GM21529 (cell line): ENCODE measurements at regions not wholly inside any gene's neighbourhood (a gene's known extent, or its start where the extent isn't known, plus 50 kb on each side); places are given as distances from the start of the nearest gene placed in this dataset.
"Not testable (repeated sequence)": the region's sequence is repeated elsewhere in the genome, so short reads cannot be mapped to it uniquely, and the experiment has no call there.

ENCODE experiments used
- ATAC-seq: cut with Tn5 transposase; IDR thresholded peaks from one replicate; pipeline ENCODE4 v1.9.1; 2021; ENCODE audit not compliant: unreplicated experiment

- no peak for ATAC-seq
Measured at GRCh38 chr15:34700891-34701427, 53.8 kb downstream of the GJD2 start.

GRCh38 chr15:34699968-34700640 lies 54.7 kb downstream of the GJD2 start:
- ATAC-seq = no peak

GRCh38 chr15:34696506-34696905 lies 58.3 kb downstream of the GJD2 start:
- ATAC-seq = no peak

GRCh38 chr15:34693053-34693744 lies 61.6 kb downstream of the GJD2 start:
- ATAC-seq = no peak

GRCh38 chr15:34691034-34691433 lies 63.8 kb downstream of the GJD2 start:
- no peak for ATAC-seq

GRCh38 chr15:34688699-34689098 lies 66.1 kb downstream of the GJD2 start:
- ATAC-seq = no peak

- ATAC-seq = no peak
Measured at GRCh38 chr15:34684351-34684750, 70.4 kb downstream of the GJD2 start.

GRCh38 chr15:34682674-34683073 lies 72.1 kb downstream of the GJD2 start:
- ATAC-seq = no peak

- no peak for ATAC-seq
Measured at GRCh38 chr15:34679291-34679690, 75.5 kb downstream of the GJD2 start.

GRCh38 chr15:34673241-34673640 lies 81.6 kb downstream of the GJD2 start:
- no peak for ATAC-seq

GRCh38 chr15:34665498-34666116 lies 82.2 kb upstream of the GOLGA8B start:
- peak; percentile 75 for ATAC-seq

GRCh38 chr15:34664418-34664817 lies 81.0 kb upstream of the GOLGA8B start:
- ATAC-seq = no peak

GRCh38 chr15:34663101-34663500 lies 79.7 kb upstream of the GOLGA8B start:
- no peak for ATAC-seq

- ATAC-seq = no peak
Measured at GRCh38 chr15:34659056-34659455, 75.6 kb upstream of the GOLGA8B start.

- ATAC-seq = no peak
Measured at GRCh38 chr15:34657469-34658127, 74.1 kb upstream of the GOLGA8B start.

GRCh38 chr15:34656005-34656796 lies 72.8 kb upstream of the GOLGA8B start:
- ATAC-seq = no peak

- ATAC-seq = no peak
Measured at GRCh38 chr15:34655326-34655725, 71.9 kb upstream of the GOLGA8B start.

- no peak for ATAC-seq
Measured at GRCh38 chr15:34654625-34655024, 71.2 kb upstream of the GOLGA8B start.

- ATAC-seq = no peak
Measured at GRCh38 chr15:34653992-34654391, 70.5 kb upstream of the GOLGA8B start.

GRCh38 chr15:34653326-34653725 lies 69.9 kb upstream of the GOLGA8B start:
- ATAC-seq = not testable (repeated sequence)

GRCh38 chr15:34652726-34653033 lies 69.2 kb upstream of the GOLGA8B start:
- ATAC-seq = no peak
